ENCODE measurements at regions not wholly inside any gene's neighbourhood (a gene's known extent, or its start where the extent isn't known, plus 50 kb on each side); places are given as distances from the start of the nearest gene placed in this dataset.

DNA sequence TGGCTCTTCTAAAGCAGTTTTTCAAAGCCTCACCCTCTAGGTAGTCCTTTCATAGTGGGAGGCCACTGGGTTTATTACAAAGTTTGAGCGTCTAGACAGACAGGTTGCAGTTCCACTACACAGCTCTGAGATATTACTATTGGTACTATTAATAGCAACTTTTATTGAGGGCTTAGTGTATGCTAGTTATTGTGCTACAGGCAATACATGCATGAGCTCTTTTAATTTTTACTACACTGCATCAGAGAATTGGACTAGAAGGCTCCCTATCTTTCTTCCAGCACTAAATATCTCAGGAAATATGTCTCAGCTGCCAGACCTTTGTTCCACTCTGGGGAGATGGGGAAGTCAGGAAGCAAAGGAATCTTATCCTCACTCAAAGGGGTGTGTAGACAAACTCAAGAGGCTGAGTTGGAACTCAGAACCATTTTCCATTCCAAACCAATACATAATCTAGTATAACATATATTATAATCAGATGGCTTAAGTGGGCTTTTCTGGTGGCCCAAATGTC lies 161.8 kb upstream of the SLC38A2 start:
- Mint-ChIP-seq H3K4me1 (ENCODE audit: low read depth) (peaks cover 3% of the 10 kb centered on the region), H3K9me3 (no peaks in the 10 kb centered on the region), H3K27ac (no peak overlapping the region), H3K36me3 (ENCODE audit: low read depth) (no peaks in the 10 kb centered on the region), H3K4me3 (no peak overlapping the region), H3K27me3 (ENCODE audit: low read depth) (no peaks in the 10 kb centered on the region)
- CTCF ChIA-PET = interaction anchor here (0.8 kb wide), 1 partner anchor 14 kb away, joined by 3 read pairs; no protein-coding TSS in a partner anchor
- intact Hi-C loops (cut with micrococcal nuclease) = no loop called here
- no peak for DNase-seq

DNA sequence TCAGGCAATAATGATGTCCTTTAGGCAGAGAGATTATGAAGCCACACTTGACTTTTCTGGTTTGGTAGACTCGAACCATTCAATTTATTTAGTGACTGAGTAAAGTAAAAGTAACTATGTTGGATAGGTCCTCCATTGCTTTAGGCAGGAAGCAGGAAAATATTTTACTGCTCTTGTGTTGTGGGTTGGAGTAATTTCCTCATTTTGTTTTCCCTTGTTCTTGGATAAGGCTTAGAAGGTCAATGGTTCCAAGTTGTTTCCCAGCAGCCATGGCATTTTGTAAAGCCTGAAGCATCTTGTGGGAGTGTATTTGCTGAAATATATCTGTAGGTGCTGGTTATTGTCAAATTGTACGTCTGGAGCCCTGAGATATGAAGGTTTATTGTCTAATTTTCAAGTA lies 161.2 kb upstream of the SLC38A2 start:
- no peaks in the 10 kb centered on the region for H3K36me3 Mint-ChIP-seq (ENCODE audit: low read depth)
- H3K9me3 Mint-ChIP-seq = no peaks in the 10 kb centered on the region
- no peaks in the 10 kb centered on the region for H3K27me3 Mint-ChIP-seq (ENCODE audit: low read depth)
- peaks cover 3% of the 10 kb centered on the region for H3K4me1 Mint-ChIP-seq (ENCODE audit: low read depth)
- CTCF ChIA-PET = no interaction called here
- H3K27ac Mint-ChIP-seq = no peak overlapping the region
- intact Hi-C loops (cut with micrococcal nuclease) = no loop called here
- no peak overlapping the region for H3K4me3 Mint-ChIP-seq
- no peak for DNase-seq

DNA sequence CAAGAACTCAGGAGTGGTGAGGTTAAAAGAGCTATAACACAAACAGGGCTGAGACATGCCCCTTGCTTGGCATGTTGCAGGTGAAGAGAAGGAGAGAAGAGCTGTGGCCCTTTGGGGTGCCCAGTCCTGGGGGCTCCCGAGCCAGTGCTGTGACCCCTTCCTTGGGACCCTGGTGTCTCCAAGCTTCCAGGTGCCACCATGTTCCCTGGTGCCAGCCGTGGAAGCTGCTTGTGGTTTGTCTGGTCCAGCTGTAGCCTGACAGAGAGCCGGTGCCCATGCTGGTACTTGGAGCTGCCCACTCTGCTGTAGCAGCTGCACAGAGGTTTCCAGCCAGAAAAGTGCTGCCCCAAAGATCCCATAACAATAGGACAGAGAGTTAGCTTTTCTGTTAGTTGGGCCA lies 159.2 kb upstream of the SLC38A2 start:
- Mint-ChIP-seq H3K27ac (no peak overlapping the region), H3K27me3 (ENCODE audit: low read depth) (no peaks in the 10 kb centered on the region), H3K36me3 (ENCODE audit: low read depth) (no peaks in the 10 kb centered on the region), H3K4me3 (no peak overlapping the region), H3K4me1 (ENCODE audit: low read depth) (peaks cover 3% of the 10 kb centered on the region), H3K9me3 (peaks cover 3% of the 10 kb centered on the region)
- intact Hi-C loops (cut with micrococcal nuclease) = no loop called here
- CTCF ChIA-PET = interaction anchor here (1.4 kb wide), 1 partner anchor 15 kb away, joined by 3 read pairs; no protein-coding TSS in a partner anchor
- no peak for DNase-seq

DNA sequence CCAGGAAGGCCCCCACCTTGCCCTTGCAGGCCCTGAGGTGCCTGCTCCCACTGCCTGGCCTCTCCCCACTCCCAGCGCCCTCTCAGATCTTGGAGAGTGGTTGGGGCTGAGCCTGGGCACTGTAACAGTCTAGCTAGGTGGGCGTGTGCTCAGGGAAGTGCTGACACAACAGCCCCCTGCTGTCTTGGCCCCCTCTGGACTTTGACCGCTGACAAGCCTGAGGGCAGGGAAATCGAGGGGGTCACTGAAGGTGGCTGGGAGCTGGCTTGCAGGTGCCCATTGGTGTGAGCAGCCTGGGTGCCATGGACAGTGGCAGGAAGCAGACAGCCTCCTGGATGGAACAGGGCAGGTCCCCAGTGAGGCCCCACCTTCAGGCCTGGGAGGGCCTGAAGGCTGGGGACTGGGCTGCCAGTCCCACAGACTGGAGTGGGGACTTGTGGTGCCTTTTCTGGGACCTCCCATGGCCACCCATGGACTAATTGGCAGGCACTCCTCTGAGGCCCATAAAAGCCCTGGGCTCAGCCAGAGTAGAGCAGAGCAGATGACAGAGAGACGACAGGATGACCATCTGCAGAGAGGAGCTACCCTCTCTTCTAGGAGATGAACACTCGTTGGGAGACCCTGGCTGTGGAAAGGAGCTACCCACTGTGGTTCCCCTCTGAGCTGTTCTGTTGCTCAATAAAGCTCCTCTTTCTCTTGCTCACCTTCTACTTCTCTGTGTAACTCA lies 158.6 kb upstream of the SLC38A2 start:
- Mint-ChIP-seq H3K27ac (no peak overlapping the region), H3K4me1 (ENCODE audit: low read depth) (peaks cover under 1% of the 10 kb centered on the region), H3K4me3 (no peak overlapping the region), H3K36me3 (ENCODE audit: low read depth) (no peaks in the 10 kb centered on the region), H3K27me3 (ENCODE audit: low read depth) (no peaks in the 10 kb centered on the region), H3K9me3 (peaks cover 3% of the 10 kb centered on the region)
- intact Hi-C loops (cut with micrococcal nuclease) = no loop called here
- CTCF ChIA-PET = interaction anchor here (1.4 kb wide), 1 partner anchor 16 kb away, joined by 3 read pairs; no protein-coding TSS in a partner anchor
- no peak for DNase-seq

DNA sequence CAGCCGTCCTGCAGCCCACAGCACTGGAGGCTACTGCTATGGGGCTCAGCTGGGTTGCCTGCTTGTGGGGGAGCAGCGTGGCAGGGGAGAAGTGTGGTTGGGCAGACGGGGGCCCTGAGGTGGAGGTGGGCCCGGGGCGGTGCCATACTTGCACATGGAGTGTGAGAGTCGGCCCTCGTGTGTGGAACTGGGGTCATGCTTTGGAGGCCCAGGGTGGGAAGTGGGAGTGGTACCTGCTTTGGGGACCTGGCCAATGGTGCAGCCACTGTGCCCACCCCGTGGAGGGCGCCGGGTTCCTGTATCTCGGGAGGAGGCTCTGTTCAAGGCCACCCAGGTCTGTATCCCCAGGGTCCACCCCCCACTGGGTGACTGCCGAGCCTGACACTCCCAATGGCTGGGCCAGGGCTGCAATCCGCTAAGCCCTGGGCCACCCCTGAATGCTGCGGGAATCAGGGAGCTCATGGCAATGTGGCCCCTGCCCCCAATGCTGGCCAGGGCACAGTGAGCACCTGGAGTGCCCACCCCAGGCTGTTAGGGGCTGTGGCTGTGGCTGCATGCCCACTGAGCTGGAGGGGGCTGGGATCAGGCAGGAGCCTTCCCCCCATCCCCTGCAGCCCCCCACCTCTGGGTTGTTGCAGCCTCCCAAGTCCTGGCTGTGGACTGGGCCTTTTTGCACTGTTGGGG lies 157.9 kb upstream of the SLC38A2 start:
- CTCF ChIA-PET = interaction anchor here (1.3 kb wide), 1 partner anchor 16 kb away, joined by 4 read pairs; no protein-coding TSS in a partner anchor
- Mint-ChIP-seq H3K27me3 (ENCODE audit: low read depth) (no peaks in the 10 kb centered on the region), H3K36me3 (ENCODE audit: low read depth) (no peaks in the 10 kb centered on the region), H3K27ac (no peak overlapping the region), H3K4me3 (no peak overlapping the region), H3K9me3 (peaks cover 3% of the 10 kb centered on the region), H3K4me1 (ENCODE audit: low read depth) (no peaks in the 10 kb centered on the region)
- intact Hi-C loops (cut with micrococcal nuclease) = no loop called here
- DNase-seq = no peak

DNA sequence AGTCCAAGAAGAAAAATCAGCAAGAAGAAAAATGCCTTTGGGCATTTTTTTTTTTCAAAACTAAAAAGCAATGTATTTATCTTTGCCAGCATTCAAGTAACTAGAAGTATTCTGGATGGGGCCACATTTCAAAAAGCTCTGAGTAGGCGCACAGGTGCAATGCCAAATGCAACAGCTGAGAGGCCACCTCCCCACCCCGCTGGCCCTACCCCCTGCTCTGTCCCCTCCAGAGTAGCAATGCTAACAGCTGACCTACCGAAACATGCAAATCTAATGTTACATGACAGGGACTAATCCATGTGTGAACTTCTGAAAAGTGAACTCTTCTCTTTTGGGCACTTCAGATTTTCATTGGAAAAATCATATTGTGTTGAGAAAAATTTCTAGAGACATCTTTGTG lies 153.7 kb upstream of the SLC38A2 start:
- H3K27me3 Mint-ChIP-seq (ENCODE audit: low read depth) = no peaks in the 10 kb centered on the region
- no peaks in the 10 kb centered on the region for H3K36me3 Mint-ChIP-seq (ENCODE audit: low read depth)
- H3K4me3 Mint-ChIP-seq = no peak overlapping the region
- peaks cover 3% of the 10 kb centered on the region for H3K9me3 Mint-ChIP-seq
- H3K27ac Mint-ChIP-seq = no peak overlapping the region
- DNase-seq = no peak
- peaks cover 34% of the 10 kb centered on the region for H3K4me1 Mint-ChIP-seq (ENCODE audit: low read depth)
- CTCF ChIA-PET = no interaction called here
- intact Hi-C loops (cut with micrococcal nuclease) = loop anchor here (10.0 kb wide), 1 partner anchor 531 kb away; the partner anchor contains the start of gene SCAF11

DNA sequence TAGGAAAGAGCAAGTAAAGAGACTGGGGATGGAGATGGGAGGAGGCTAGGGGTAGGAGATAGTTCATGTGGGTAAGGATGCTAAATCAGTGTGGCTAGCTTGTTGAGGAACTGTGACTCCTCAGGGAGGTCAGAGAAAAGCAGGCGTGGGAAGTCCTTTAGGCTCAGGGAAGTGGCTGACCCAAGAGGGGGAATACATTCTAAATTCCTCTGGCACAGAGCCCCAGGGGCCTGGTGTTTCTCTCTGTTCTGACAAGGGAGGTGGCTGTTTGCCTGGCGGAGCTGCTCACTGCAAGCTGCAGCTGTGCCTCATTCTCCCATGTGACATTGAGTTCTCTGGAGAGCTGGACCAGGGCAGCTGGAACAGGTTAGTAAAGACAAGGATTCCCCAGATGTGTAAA lies 152.2 kb upstream of the SLC38A2 start:
- DNase-seq = no peak
- Mint-ChIP-seq H3K4me1 (ENCODE audit: low read depth) (peaks cover 35% of the 10 kb centered on the region), H3K27ac (peak overlapping the region; percentile 81), H3K36me3 (ENCODE audit: low read depth) (no peaks in the 10 kb centered on the region), H3K27me3 (ENCODE audit: low read depth) (no peaks in the 10 kb centered on the region), H3K4me3 (no peak overlapping the region), H3K9me3 (peaks cover 3% of the 10 kb centered on the region)
- CTCF ChIA-PET = interaction anchor here (0.9 to 1.8 kb wide), 7 partner anchors 10 to 496 kb away, joined by 3 to 6 read pairs (median 4); no protein-coding TSS in a partner anchor
- intact Hi-C loops (cut with micrococcal nuclease) = loop anchor here (1.0 to 10.0 kb wide), 9 partner anchors 11 to 530 kb away; partner anchors contain the start of gene SCAF11

DNA sequence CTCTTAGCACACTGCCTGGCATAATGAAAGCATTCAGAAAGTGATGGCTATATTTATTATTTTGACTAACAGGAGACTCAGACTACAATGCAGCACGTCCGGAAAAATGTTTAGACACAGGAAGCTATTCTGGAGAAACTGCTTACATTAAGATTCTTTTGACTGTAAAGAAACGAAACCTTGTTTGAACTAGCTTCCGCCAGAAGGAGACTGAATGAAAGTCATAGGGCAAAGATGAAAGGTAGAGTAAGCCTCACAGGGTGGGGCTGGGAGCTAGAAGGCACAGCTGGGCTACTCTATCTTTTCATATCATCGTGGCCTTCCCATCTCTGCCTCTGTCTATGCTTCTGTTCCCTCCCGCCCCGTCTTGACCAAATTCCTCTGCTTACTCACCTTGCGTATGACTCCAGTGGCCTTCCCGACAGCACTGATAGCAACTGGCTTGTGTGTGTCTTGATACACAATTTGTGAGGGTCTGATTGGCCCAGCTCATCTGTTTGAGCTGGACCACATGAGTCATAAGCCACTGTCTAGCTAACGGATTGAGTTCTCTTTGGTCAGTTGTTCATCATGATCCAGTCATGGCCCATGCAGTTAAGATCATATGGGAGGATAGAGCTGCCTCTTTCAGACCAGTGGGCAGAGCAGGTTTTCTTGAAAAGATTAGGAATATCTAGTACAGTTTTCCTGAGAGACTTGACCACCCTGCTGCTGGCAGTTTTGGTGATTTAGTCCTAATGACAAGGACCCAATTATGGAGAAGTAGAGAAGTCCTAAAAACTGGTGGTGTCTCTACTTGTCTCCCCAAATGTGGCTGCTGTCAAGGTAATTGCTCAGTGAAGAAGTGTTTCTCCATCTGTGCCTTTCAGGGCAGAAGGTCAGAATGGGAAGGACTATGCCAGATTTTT lies 151.5 kb upstream of the SLC38A2 start:
- intact Hi-C loops (cut with micrococcal nuclease) = loop anchor here (1.0 to 10.0 kb wide), 11 partner anchors 11 to 529 kb away; partner anchors contain the start of genes SCAF11 and SLC38A2
- Mint-ChIP-seq H3K4me3 (peak overlapping the region; percentile 61), H3K4me1 (ENCODE audit: low read depth) (peaks cover 38% of the 10 kb centered on the region), H3K36me3 (ENCODE audit: low read depth) (no peaks in the 10 kb centered on the region), H3K9me3 (peaks cover 3% of the 10 kb centered on the region), H3K27me3 (ENCODE audit: low read depth) (no peaks in the 10 kb centered on the region), H3K27ac (peak overlapping the region; percentile 81)
- CTCF ChIA-PET = interaction anchor here (0.5 to 1.8 kb wide), 11 partner anchors 9 to 1303 kb away, joined by 3 to 7 read pairs (median 4); no protein-coding TSS in a partner anchor
- peak; percentile 76 for DNase-seq

DNA sequence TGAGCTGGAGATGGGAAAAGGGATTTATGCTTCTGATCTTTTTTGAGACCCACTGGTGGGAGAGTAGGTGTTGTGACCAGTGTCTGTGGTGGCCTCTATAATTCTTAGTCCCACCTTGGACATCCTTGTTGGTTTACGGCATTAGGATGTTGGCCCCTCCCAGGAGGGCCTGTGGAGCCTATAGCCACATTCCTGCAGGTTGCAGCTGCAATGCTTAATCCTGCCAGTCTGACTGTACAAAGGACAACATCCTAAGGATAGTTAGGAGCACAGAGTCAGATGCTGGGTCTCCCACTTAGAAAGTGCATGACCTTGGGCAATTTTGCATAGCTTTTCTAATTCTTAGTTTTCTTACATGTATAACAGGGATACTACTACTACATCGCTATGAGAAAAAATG lies 150.9 kb upstream of the SLC38A2 start:
- intact Hi-C loops (cut with micrococcal nuclease) = loop anchor here (1.0 to 10.0 kb wide), 5 partner anchors 84 to 529 kb away; partner anchors contain the start of genes SCAF11 and SLC38A2
- CTCF ChIA-PET = interaction anchor here (0.5 to 1.8 kb wide), 6 partner anchors 9 to 1302 kb away, joined by 3 to 7 read pairs (median 4); no protein-coding TSS in a partner anchor
- H3K4me3 Mint-ChIP-seq = peak overlapping the region; percentile 61
- H3K36me3 Mint-ChIP-seq (ENCODE audit: low read depth) = no peaks in the 10 kb centered on the region
- peaks cover 45% of the 10 kb centered on the region for H3K4me1 Mint-ChIP-seq (ENCODE audit: low read depth)
- peaks cover 3% of the 10 kb centered on the region for H3K9me3 Mint-ChIP-seq
- no peak for DNase-seq
- peak overlapping the region; percentile 81 for H3K27ac Mint-ChIP-seq
- no peaks in the 10 kb centered on the region for H3K27me3 Mint-ChIP-seq (ENCODE audit: low read depth)

DNA sequence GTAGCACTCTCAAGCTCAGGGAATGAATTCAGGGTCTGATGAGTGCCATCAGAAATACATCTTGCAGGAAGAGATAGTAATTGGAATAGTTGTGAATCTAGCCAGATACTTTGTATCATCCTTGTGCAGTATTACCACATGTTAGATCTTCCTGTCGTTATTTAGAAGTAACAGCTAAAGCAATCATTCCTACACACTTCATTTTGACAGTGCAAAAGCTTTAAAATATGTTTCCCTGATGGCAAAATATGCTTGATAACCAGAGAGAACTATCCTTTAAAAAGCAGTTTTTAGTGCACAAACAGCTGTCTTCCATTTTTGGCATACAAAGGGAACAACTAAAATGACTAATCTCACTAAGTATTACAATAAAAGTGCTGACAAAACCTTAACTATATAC lies 149.5 kb upstream of the SLC38A2 start:
- Mint-ChIP-seq H3K9me3 (no peaks in the 10 kb centered on the region), H3K4me1 (ENCODE audit: low read depth) (peaks cover 56% of the 10 kb centered on the region), H3K4me3 (no peak overlapping the region), H3K27ac (no peak overlapping the region), H3K27me3 (ENCODE audit: low read depth) (no peaks in the 10 kb centered on the region), H3K36me3 (ENCODE audit: low read depth) (no peaks in the 10 kb centered on the region)
- CTCF ChIA-PET = no interaction called here
- intact Hi-C loops (cut with micrococcal nuclease) = loop anchor here (5.0 to 10.0 kb wide), 3 partner anchors 85 to 527 kb away; partner anchors contain the start of gene SCAF11
- no peak for DNase-seq

DNA sequence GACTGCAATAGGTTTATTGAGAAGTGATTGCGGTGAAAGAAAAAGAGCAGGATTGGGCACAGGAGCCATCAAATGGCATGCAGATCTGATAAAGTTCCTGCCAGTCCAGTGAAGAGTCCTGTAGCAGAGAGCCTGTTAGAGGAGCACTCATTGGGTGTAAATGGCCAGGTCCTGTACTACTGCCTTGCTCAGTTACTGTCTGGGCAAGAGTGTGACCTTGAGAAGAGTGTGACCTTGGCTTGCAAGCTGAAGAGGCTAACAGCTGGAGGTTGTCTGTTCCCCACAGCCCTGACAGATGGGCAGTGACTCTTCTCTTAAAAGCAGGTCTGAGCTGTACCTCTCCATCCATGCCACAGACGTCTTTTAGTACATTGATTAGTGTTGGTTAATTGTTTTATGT lies 148.6 kb upstream of the SLC38A2 start:
- H3K4me3 Mint-ChIP-seq = no peak overlapping the region
- H3K27ac Mint-ChIP-seq = no peak overlapping the region
- H3K36me3 Mint-ChIP-seq (ENCODE audit: low read depth) = no peaks in the 10 kb centered on the region
- H3K9me3 Mint-ChIP-seq = no peaks in the 10 kb centered on the region
- DNase-seq = no peak
- H3K27me3 Mint-ChIP-seq (ENCODE audit: low read depth) = no peaks in the 10 kb centered on the region
- H3K4me1 Mint-ChIP-seq (ENCODE audit: low read depth) = peaks cover 63% of the 10 kb centered on the region
- CTCF ChIA-PET = interaction anchor here (1.5 kb wide), 1 partner anchor 14 kb away, joined by 3 read pairs; no protein-coding TSS in a partner anchor
- intact Hi-C loops (cut with micrococcal nuclease) = loop anchor here (5.0 to 10.0 kb wide), 3 partner anchors 86 to 526 kb away; partner anchors contain the start of gene SCAF11

Measured in activated naive CD4-positive, alpha-beta T cell treated with anti-CD3 and anti-CD28 coated beads for 36 hours (primary cell).